Common myeloid progenitor, CD34-positive (primary cell): ENCODE measurements at regions not wholly inside any gene's neighbourhood (a gene's known extent, or its start where the extent isn't known, plus 50 kb on each side); places are given as distances from the start of the nearest gene placed in this dataset.
"Not testable (repeated sequence)": the region's sequence is repeated elsewhere in the genome, so short reads cannot be mapped to it uniquely, and the experiment has no call there.

Experiments used
- CTCF ChIA-PET: fragments of 350-600 bp; sonication (Branson Sonifier 250); formaldehyde crosslinking; loops from one replicate; lab custom pipeline; 2021; ENCODE audit warnings: antibody characterized with exemption; lab: Charles Lee
- POLR2A ChIA-PET: fragments of 350-600 bp; sonication (Branson Sonifier 250); formaldehyde crosslinking; loops from one replicate; lab custom pipeline; 2021; ENCODE audit warnings: antibody characterized with exemption; lab: Charles Lee
- DNase-seq, 3 donors: peaks; one replicate each; pipeline versions ENCODE4 v3.0.0 to v3.0.0-alpha.2; 2013
- H3K27ac ChIP-seq, 2 experiments: 1 replicate in 1 of 2; 2 replicates in 1 of 2; pipeline ENCODE4 v1.7.0; 2013; ENCODE audit warnings: inconsistent platforms in 2 of 2, low read length in 2 of 2, mild to moderate bottlenecking in 2 of 2, low read depth in 1 of 2, moderate library complexity in 1 of 2; ENCODE audit not compliant: severe bottlenecking in 2 of 2, insufficient read depth in 1 of 2, poor library complexity in 1 of 2
- H3K27me3 ChIP-seq, 5 experiments: replicated peaks in 2 of 5; 1 replicate in 3 of 5; 2 replicates in 2 of 5; pipeline versions ENCODE4 v1.6.1 to v1.7.0; 2013; ENCODE audit warnings: low read length in 4 of 5, mild to moderate bottlenecking in 2 of 5, moderate library complexity in 2 of 5, inconsistent platforms in 1 of 5; ENCODE audit not compliant: insufficient read depth in 5 of 5, control insufficient read depth in 4 of 5
- H3K36me3 ChIP-seq, 4 experiments: 1 replicate in 2 of 4; 2 replicates in 2 of 4; pipeline versions ENCODE4 v1.6.1 to v1.7.0; 2013; ENCODE audit warnings: low read length in 3 of 4, control low read depth in 1 of 4, mild to moderate bottlenecking in 1 of 4; ENCODE audit not compliant: control insufficient read depth in 4 of 4, insufficient read depth in 4 of 4
- H3K4me1 ChIP-seq, 4 experiments: 1 replicate in 3 of 4; 2 replicates in 1 of 4; pipeline versions ENCODE4 v1.6.1 to v1.7.1; 2013; ENCODE audit warnings: low read length in 3 of 4, mild to moderate bottlenecking in 3 of 4, control low read depth in 1 of 4, inconsistent platforms in 1 of 4, moderate library complexity in 1 of 4; ENCODE audit not compliant: control insufficient read depth in 4 of 4, insufficient read depth in 4 of 4; ENCODE audit errors: control extremely low read depth in 1 of 4
- H3K4me3 ChIP-seq, 7 experiments: 1 replicate in 4 of 7; 2 replicates in 3 of 7; pipeline versions ENCODE4 v1.5.1 to v1.7.0; 2013; ENCODE audit warnings: mild to moderate bottlenecking in 7 of 7, low read length in 6 of 7, moderate library complexity in 6 of 7, inconsistent platforms in 2 of 7, low read depth in 2 of 7, control low read depth in 1 of 7; ENCODE audit not compliant: insufficient read depth in 4 of 7, control insufficient read depth in 1 of 7; ENCODE audit errors: extremely low read depth in 1 of 7
- H3K9me3 ChIP-seq, 5 experiments: 1 replicate in 4 of 5; 2 replicates in 1 of 5; pipeline versions ENCODE4 v1.6.1 to v1.7.1; 2013; ENCODE audit warnings: low read length in 4 of 5, mild to moderate bottlenecking in 2 of 5, inconsistent platforms in 1 of 5, low read depth in 1 of 5, moderate library complexity in 1 of 5; ENCODE audit not compliant: control insufficient read depth in 4 of 5, insufficient read depth in 2 of 5; ENCODE audit errors: control extremely low read depth in 1 of 5
- WGBS: methylation state at CpG from one replicate; pipeline ENCODE4 v1.1.5; 2013; ENCODE audit not compliant: insufficient coverage; 5-methylcytosine and 5-hydroxymethylcytosine counted together

GRCh38 chr12:96108321-96108720, 72.9 kb upstream of the LTA4H start:
- H3K36me3 ChIP-seq = no peaks in the 10 kb centered on the region
- peaks cover 12 to 69% (median 37%) of the 10 kb centered on the region in 4 experiments for H3K4me1 ChIP-seq
- peak; percentile 58 to 90 (median 85) for DNase-seq
- peak overlapping the region in 4 of 7 experiments; percentile 3 to 40 (median 24) for H3K4me3 ChIP-seq
- H3K27me3 ChIP-seq = no peaks in the 10 kb centered on the region
- ChIA-PET POLR2A (no interaction called here), CTCF (interaction anchor here (0.6 to 2.8 kb wide), 5 partner anchors 24 to 107 kb away, joined by 3 to 11 read pairs (median 4); no protein-coding TSS in a partner anchor)
- no peaks in the 10 kb centered on the region for H3K9me3 ChIP-seq
- WGBS = 4% methylated on average over 9 of the region's 11 CpGs
- no peak overlapping the region for H3K27ac ChIP-seq

GRCh38 chr12:96108941-96109340, 73.6 kb upstream of the LTA4H start:
- CTCF ChIA-PET = interaction anchor here (1.2 to 2.8 kb wide), 4 partner anchors 24 to 84 kb away, joined by 3 to 11 read pairs (median 4); no protein-coding TSS in a partner anchor
- H3K4me3 ChIP-seq, H3K36me3 ChIP-seq, H3K27ac ChIP-seq, POLR2A ChIA-PET, H3K27me3 ChIP-seq, DNase-seq, H3K9me3 ChIP-seq: not testable (repeated sequence)
- peaks cover 12 to 66% (median 35%) of the 10 kb centered on the region in 4 experiments for H3K4me1 ChIP-seq
- WGBS = 94% methylated on average over 18 of the region's 31 CpGs

DNA sequence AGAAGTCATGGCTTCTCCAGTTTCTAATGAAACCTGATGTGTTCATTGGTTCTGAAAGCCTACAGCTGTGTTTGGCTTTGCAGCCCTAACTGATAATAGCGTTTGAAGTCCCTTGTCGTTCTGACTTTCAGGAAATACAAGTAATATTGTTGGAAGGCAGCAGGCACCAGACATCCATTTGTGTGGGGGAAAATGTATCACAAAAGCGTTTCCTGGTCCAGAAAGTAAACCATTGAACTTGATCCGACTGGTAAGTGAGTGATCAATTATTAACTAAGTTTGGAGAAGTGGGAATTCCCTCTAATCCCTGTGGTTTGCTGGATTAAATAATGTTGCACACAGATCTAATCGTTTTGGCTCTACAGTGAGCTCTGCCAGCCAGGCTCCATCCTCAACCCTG, 77.3 kb upstream of the LTA4H start:
- Histone ChIP-seq H3K36me3 (no peaks in the 10 kb centered on the region), H3K4me3 (no peak overlapping the region), H3K27ac (no peak overlapping the region), H3K9me3 (no peaks in the 10 kb centered on the region), H3K4me1 (peaks cover 10 to 38% (median 19%) of the 10 kb centered on the region in 4 experiments), H3K27me3 (no peaks in the 10 kb centered on the region)
- DNase-seq = no peak
- POLR2A ChIA-PET = no interaction called here
- CTCF ChIA-PET = interaction anchor here (1.0 to 1.8 kb wide), 6 partner anchors 10 to 103 kb away, joined by 3 to 5 read pairs (median 4); no protein-coding TSS in a partner anchor
- 79% methylated on average over 5 of the region's 5 CpGs for WGBS

GRCh38 chr12:96117460-96117859, 76.7 kb upstream of the ELK3 start:
- Histone ChIP-seq H3K36me3 (no peaks in the 10 kb centered on the region), H3K4me1 (peaks cover 8 to 33% (median 25%) of the 10 kb centered on the region in 4 experiments), H3K27ac (no peak overlapping the region), H3K9me3 (no peaks in the 10 kb centered on the region), H3K27me3 (no peaks in the 10 kb centered on the region), H3K4me3 (no peak overlapping the region)
- CTCF ChIA-PET = interaction anchor here (1.2 to 1.9 kb wide), 3 partner anchors 11 to 24 kb away, joined by 3 to 7 read pairs (median 3); no protein-coding TSS in a partner anchor
- 92% methylated on average over 3 of the region's 3 CpGs for WGBS
- POLR2A ChIA-PET = no interaction called here
- DNase-seq = no peak

- WGBS = 21% methylated on average over 4 of the region's 4 CpGs
- peak overlapping the region in 2 of 7 experiments; percentile 4 to 61 for H3K4me3 ChIP-seq
- CTCF ChIA-PET = interaction anchor here (1.0 to 3.2 kb wide), 11 partner anchors 12 to 95 kb away, joined by 3 to 26 read pairs (median 6); no protein-coding TSS in a partner anchor
- no peaks in the 10 kb centered on the region for H3K27me3 ChIP-seq
- DNase-seq = peak; percentile 86 to 97 (median 97)
- no peaks in the 10 kb centered on the region for H3K36me3 ChIP-seq
- H3K9me3 ChIP-seq = no peaks in the 10 kb centered on the region
- POLR2A ChIA-PET = interaction anchor here (1.1 to 1.3 kb wide), 2 partner anchors 11 to 89 kb away, joined by 3 to 5 read pairs; no protein-coding TSS in a partner anchor
- peak overlapping the region; percentile 27 to 59 for H3K27ac ChIP-seq
- H3K4me1 ChIP-seq = peaks cover 8 to 35% (median 24%) of the 10 kb centered on the region in 4 experiments
Measured at GRCh38 chr12:96120359-96121100, 73.6 kb upstream of the ELK3 start.

- ChIA-PET POLR2A (interaction anchor here (1.1 to 1.3 kb wide), 2 partner anchors 11 to 88 kb away, joined by 3 to 5 read pairs; no protein-coding TSS in a partner anchor), CTCF (interaction anchor here (1.0 to 3.2 kb wide), 13 partner anchors 11 to 94 kb away, joined by 3 to 26 read pairs (median 6); no protein-coding TSS in a partner anchor)
- Histone ChIP-seq H3K27ac (peak overlapping the region; percentile 27 to 59), H3K4me1 (peaks cover 8 to 35% (median 24%) of the 10 kb centered on the region in 4 experiments), H3K27me3 (no peaks in the 10 kb centered on the region), H3K9me3 (no peaks in the 10 kb centered on the region), H3K4me3 (peak overlapping the region in 5 of 7 experiments; percentile 4 to 61 (median 22)), H3K36me3 (no peaks in the 10 kb centered on the region)
- DNase-seq = peak; percentile 56 to 88 (median 82)
- 0% methylated on average over 2 of the region's 4 CpGs for WGBS
Measured at GRCh38 chr12:96121271-96121711, 72.9 kb upstream of the ELK3 start.
